ENCODE measurements at regions not wholly inside any gene's neighbourhood (a gene's known extent, or its start where the extent isn't known, plus 50 kb on each side); places are given as distances from the start of the nearest gene placed in this dataset.

DNA sequence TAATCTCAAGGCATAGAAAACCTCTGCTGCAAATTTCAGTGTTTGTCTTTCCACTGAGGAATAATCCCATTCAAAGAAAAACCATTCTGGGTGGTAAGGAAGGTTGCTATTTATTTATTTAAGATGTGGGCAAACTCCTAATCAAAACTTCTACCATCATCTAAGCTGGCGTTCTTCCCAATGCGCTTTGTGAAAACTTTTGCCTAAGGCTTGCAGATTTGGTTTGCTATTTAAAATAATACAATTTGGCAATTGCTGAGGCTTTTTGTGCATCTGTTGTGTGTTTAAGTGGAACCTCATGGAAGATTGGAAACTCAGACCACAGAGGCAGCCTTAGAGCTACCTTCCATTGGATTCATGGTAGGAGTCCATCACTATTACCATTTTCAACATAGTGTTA, 309.0 kb downstream of the BLID start:
- H3K4me2 ChIP-seq (ENCODE audit: low read depth, low read length): no peak overlapping the region
- no peak overlapping the region for H3K27ac ChIP-seq (ENCODE audit: low read length)
- no peak overlapping the region for H3K9ac ChIP-seq (ENCODE audit: low read length)
- H4K20me1 ChIP-seq (ENCODE audit: insufficient read depth, low read length): no peaks in the 10 kb centered on the region
- no peaks in the 10 kb centered on the region for H3K4me1 ChIP-seq (ENCODE audit: low read length)
- H3K27me3 ChIP-seq (replicated peaks; ENCODE audit: insufficient read depth, low read length): no peaks in the 10 kb centered on the region
- DNase-seq: no peak
- TF ChIP-seq, protein P1, sequence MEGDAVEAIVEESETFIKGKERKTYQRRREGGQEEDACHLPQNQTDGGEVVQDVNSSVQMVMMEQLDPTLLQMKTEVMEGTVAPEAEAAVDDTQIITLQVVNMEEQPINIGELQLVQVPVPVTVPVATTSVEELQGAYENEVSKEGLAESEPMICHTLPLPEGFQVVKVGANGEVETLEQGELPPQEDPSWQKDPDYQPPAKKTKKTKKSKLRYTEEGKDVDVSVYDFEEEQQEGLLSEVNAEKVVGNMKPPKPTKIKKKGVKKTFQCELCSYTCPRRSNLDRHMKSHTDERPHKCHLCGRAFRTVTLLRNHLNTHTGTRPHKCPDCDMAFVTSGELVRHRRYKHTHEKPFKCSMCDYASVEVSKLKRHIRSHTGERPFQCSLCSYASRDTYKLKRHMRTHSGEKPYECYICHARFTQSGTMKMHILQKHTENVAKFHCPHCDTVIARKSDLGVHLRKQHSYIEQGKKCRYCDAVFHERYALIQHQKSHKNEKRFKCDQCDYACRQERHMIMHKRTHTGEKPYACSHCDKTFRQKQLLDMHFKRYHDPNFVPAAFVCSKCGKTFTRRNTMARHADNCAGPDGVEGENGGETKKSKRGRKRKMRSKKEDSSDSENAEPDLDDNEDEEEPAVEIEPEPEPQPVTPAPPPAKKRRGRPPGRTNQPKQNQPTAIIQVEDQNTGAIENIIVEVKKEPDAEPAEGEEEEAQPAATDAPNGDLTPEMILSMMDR (IDR thresholded peaks at IDR 0.05; ENCODE audit: low read length): no peak
- TF ChIP-seq EZH2 (optimal IDR thresholded peaks at IDR 0.05; ENCODE audit: low read depth, low read length) (no peak), EZH2phosphoT487 (IDR thresholded peaks at IDR 0.05; ENCODE audit: low read length) (no peak)
- no peaks in the 10 kb centered on the region for H3F3A ChIP-seq (ENCODE audit: insufficient read depth, low read length)
- H3K36me3 ChIP-seq (replicated peaks; ENCODE audit: insufficient read depth, low read length): no peaks in the 10 kb centered on the region
- no peaks in the 10 kb centered on the region for H3K9me2 ChIP-seq (replicated peaks; ENCODE audit: insufficient read depth, low read length)
- no peak overlapping the region for H2AFZ ChIP-seq (ENCODE audit: low read length)
- H3K9me3 ChIP-seq (replicated peaks; ENCODE audit: insufficient read depth, low read length): no peaks in the 10 kb centered on the region
- no peaks in the 10 kb centered on the region for H3K79me2 ChIP-seq (ENCODE audit: low read length)
- H3K4me3 ChIP-seq (ENCODE audit: low read length): no peak overlapping the region

DNA sequence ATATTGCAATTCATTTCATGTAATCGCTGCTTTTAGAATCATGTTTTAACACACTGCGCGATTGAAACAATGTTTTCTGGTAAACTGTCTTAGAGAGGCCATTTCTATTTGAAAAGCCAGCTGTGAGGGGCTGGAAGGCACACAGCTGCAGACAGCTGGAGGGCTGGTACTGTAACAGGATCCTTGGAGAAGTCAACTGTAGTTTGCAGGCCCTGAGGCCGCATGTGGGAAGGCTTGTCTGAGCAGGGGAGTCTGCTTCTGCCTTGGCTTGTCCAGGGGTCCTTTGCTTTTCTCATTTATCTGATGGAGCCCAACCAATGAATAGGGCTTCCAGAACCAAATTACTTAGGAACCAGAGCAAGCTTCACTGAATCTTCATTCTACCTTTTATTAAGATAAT, 313.5 kb downstream of the BLID start:
- no peaks in the 10 kb centered on the region for H3K4me1 ChIP-seq (ENCODE audit: low read length)
- H3K27ac ChIP-seq (ENCODE audit: low read length): no peak overlapping the region
- TF ChIP-seq EZH2phosphoT487 (IDR thresholded peaks at IDR 0.05; ENCODE audit: low read length): no peak
- no peak for TF ChIP-seq EZH2 (optimal IDR thresholded peaks at IDR 0.05; ENCODE audit: low read depth, low read length)
- TF ChIP-seq, protein P1 (IDR thresholded peaks at IDR 0.05; ENCODE audit: low read length): no peak
- no peaks in the 10 kb centered on the region for H3F3A ChIP-seq (ENCODE audit: insufficient read depth, low read length)
- H3K9me2 ChIP-seq (replicated peaks; ENCODE audit: insufficient read depth, low read length): no peaks in the 10 kb centered on the region
- no peak overlapping the region for H3K9ac ChIP-seq (ENCODE audit: low read length)
- H3K27me3 ChIP-seq (replicated peaks; ENCODE audit: insufficient read depth, low read length): no peaks in the 10 kb centered on the region
- H3K9me3 ChIP-seq (replicated peaks; ENCODE audit: insufficient read depth, low read length): no peaks in the 10 kb centered on the region
- no peak overlapping the region for H2AFZ ChIP-seq (ENCODE audit: low read length)
- H4K20me1 ChIP-seq (ENCODE audit: insufficient read depth, low read length): no peaks in the 10 kb centered on the region
- no peak overlapping the region for H3K4me2 ChIP-seq (ENCODE audit: low read depth, low read length)
- H3K36me3 ChIP-seq (replicated peaks; ENCODE audit: insufficient read depth, low read length): no peaks in the 10 kb centered on the region
- no peak overlapping the region for H3K4me3 ChIP-seq (ENCODE audit: low read length)
- no peaks in the 10 kb centered on the region for H3K79me2 ChIP-seq (ENCODE audit: low read length)
- no peak for DNase-seq

DNA sequence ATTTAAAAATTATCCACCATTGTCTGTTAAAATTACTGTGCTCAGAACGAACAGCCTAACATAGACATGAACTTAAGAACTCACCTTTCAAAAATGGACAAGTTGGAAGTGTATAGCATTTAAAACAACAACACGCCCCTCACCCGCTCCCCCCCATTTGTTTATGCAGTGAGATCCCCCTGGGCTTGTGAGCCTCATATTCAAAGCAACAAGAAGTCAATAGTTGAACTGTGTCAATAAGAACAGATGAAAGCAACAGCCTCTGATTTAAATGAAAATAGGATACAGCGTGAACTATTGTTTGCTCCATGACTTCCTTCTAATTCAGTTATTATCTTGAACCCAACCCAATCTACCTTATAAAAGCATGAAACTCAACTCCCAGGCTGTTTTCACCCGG, 314.2 kb downstream of the BLID start:
- no peaks in the 10 kb centered on the region for H3F3A ChIP-seq (ENCODE audit: insufficient read depth, low read length)
- H2AFZ ChIP-seq (ENCODE audit: low read length): no peak overlapping the region
- no peak overlapping the region for H3K4me3 ChIP-seq (ENCODE audit: low read length)
- TF ChIP-seq EZH2 (optimal IDR thresholded peaks at IDR 0.05; ENCODE audit: low read depth, low read length) (no peak), EZH2phosphoT487 (IDR thresholded peaks at IDR 0.05; ENCODE audit: low read length) (no peak)
- TF ChIP-seq, protein P1 (IDR thresholded peaks at IDR 0.05; ENCODE audit: low read length): no peak
- H3K9me2 ChIP-seq (replicated peaks; ENCODE audit: insufficient read depth, low read length): no peaks in the 10 kb centered on the region
- no peaks in the 10 kb centered on the region for H4K20me1 ChIP-seq (ENCODE audit: insufficient read depth, low read length)
- H3K27me3 ChIP-seq (replicated peaks; ENCODE audit: insufficient read depth, low read length): no peaks in the 10 kb centered on the region
- no peak overlapping the region for H3K9ac ChIP-seq (ENCODE audit: low read length)
- DNase-seq: no peak
- no peak overlapping the region for H3K27ac ChIP-seq (ENCODE audit: low read length)
- H3K9me3 ChIP-seq (replicated peaks; ENCODE audit: insufficient read depth, low read length): no peaks in the 10 kb centered on the region
- no peaks in the 10 kb centered on the region for H3K79me2 ChIP-seq (ENCODE audit: low read length)
- H3K4me2 ChIP-seq (ENCODE audit: low read depth, low read length): no peak overlapping the region
- H3K36me3 ChIP-seq (replicated peaks; ENCODE audit: insufficient read depth, low read length): no peaks in the 10 kb centered on the region
- no peaks in the 10 kb centered on the region for H3K4me1 ChIP-seq (ENCODE audit: low read length)
